HFF-Myc (cell line): ENCODE measurements at regions not wholly inside any gene's neighbourhood (a gene's known extent, or its start where the extent isn't known, plus 50 kb on each side); places are given as distances from the start of the nearest gene placed in this dataset.

Source experiments
- DNase-seq: peaks from one replicate; pipeline ENCODE4 v3.0.0-alpha.2; 2011; ENCODE audit warnings: low read depth; ENCODE audit errors: extremely low read depth
- H3K4me3 ChIP-seq: replicated peaks from 2 replicates; pipeline ENCODE4 v1.5.1; 2011; ENCODE audit warnings: low read depth, mild to moderate bottlenecking, control low read depth, low read length
- CTCF ChIP-seq: IDR thresholded peaks from 2 replicates; pipeline ENCODE4 v1.5.1; 2012; ENCODE audit warnings: mild to moderate bottlenecking, low read depth, low read length, control low read depth; ENCODE audit errors: missing control alignments

- H3K4me3 ChIP-seq = no peak overlapping the region
- DNase-seq = no peak
- no peak for TF ChIP-seq CTCF
Observed at GRCh38 chr1:187474336-187474735, 645.6 kb downstream of the PLA2G4A start.

- H3K4me3 ChIP-seq = no peak overlapping the region
- TF ChIP-seq CTCF = no peak
- no peak for DNase-seq
Observed at GRCh38 chr1:187476671-187477070, 647.9 kb downstream of the PLA2G4A start.

GRCh38 chr1:187477103-187477502 lies 648.4 kb downstream of the PLA2G4A start:
- DNase-seq = no peak

GRCh38 chr1:187477535-187477934 lies 648.8 kb downstream of the PLA2G4A start:
- DNase-seq = no peak
- no peak overlapping the region for H3K4me3 ChIP-seq
- TF ChIP-seq CTCF = no peak

More at GRCh38 chr1:187477103-187477502, 648.4 kb downstream of the PLA2G4A start:
- no peak overlapping the region for H3K4me3 ChIP-seq
- TF ChIP-seq CTCF = no peak

GRCh38 chr1:187481581-187482148 lies 652.9 kb downstream of the PLA2G4A start:
- H3K4me3 ChIP-seq = no peak overlapping the region
- no peak for TF ChIP-seq CTCF
- no peak for DNase-seq

GRCh38 chr1:187490266-187490665 lies 661.5 kb downstream of the PLA2G4A start:
- H3K4me3 ChIP-seq = no peak overlapping the region
- no peak for DNase-seq
- TF ChIP-seq CTCF = no peak
